K562 (cell line): ENCODE measurements at regions not wholly inside any gene's neighbourhood (a gene's known extent, or its start where the extent isn't known, plus 50 kb on each side); places are given as distances from the start of the nearest gene placed in this dataset.

Experiments used
- ATAC-seq: fragments of 200-7000 bp; cut with Tn5 transposase; 3 replicates; pipeline ENCODE4 v1.9.1; 2020; ENCODE audit warnings: moderate library complexity
- BruUV-seq: library from RNA; stranded (reverse); fragments of 400-500 nt; replicated peaks from 2 replicates; lab custom pipeline; 2021; lab: Mats Ljungman, UMichigan
- CTCF ChIA-PET: fragments of 300-600 bp; formaldehyde crosslinking; extraction: SDS; loops from one replicate; lab custom pipeline; 2021; ENCODE audit warnings: low intra/inter-chr PET ratio; lab: Yijun Ruan, JAX
- POLR2A ChIA-PET: fragments of 300-600, 350-650 bp; sonication (Branson Sonifier 250); formaldehyde crosslinking; extraction: SDS; loops from one replicate; lab custom pipeline; 2021; ENCODE audit warnings: antibody characterized with exemption, inconsistent platforms; lab: Yijun Ruan, JAX
- DNase-seq, 4 experiments: peaks; one replicate each; pipeline versions ENCODE4 v3.0.0 to v3.0.0-alpha.2; 2011 to 2018; ENCODE audit warnings: low spot score in 3 of 4, mixed read lengths in 3 of 4; ENCODE audit errors: extremely low read depth in 1 of 4
- FAIRE-seq: peaks from 2 replicates; lab custom pipeline; 2011; peaks lifted over from hg19 to GRCh38; lab: Jason Lieb, UNC
- H2AFZ ChIP-seq: 2 replicates; pipeline ENCODE4 v1.6.0; 2011; ENCODE audit warnings: low read depth, low read length, control low read depth, inconsistent platforms
- H3K27ac ChIP-seq: fragments of 200-600 bp; 3 replicates; pipeline ENCODE4 v1.8.0; 2011; ENCODE audit warnings: low read depth, mild to moderate bottlenecking, control low read depth, inconsistent platforms, low read length, moderate library complexity, mixed read lengths; ENCODE audit errors: extremely low read depth
- H3K27me3 ChIP-seq, 2 experiments: fragments of 300-600 bp in 1 of 2; 2 replicates in 1 of 2; 3 replicates in 1 of 2; pipeline versions ENCODE4 v1.6.0 to v1.8.0; 2011; ENCODE audit warnings: inconsistent platforms in 2 of 2, low read length in 2 of 2, mild to moderate bottlenecking in 1 of 2, mixed read lengths in 1 of 2, moderate library complexity in 1 of 2; ENCODE audit not compliant: control insufficient read depth in 2 of 2, insufficient read depth in 2 of 2
- H3K36me3 ChIP-seq: fragments of 300-600 bp; 3 replicates; pipeline ENCODE4 v1.8.0; 2011; ENCODE audit warnings: mild to moderate bottlenecking, low read length, inconsistent platforms; ENCODE audit not compliant: control insufficient read depth, insufficient read depth
- H3K4me1 ChIP-seq, 2 experiments: fragments of 200-600 bp in 1 of 2; replicated peaks in 1 of 2; 2 replicates in 1 of 2; 3 replicates in 1 of 2; pipeline versions ENCODE4 v1.5.1 to v1.8.0; 2011; ENCODE audit warnings: inconsistent platforms in 2 of 2, low read length in 2 of 2, mild to moderate bottlenecking in 1 of 2, mixed read lengths in 1 of 2, moderate library complexity in 1 of 2; ENCODE audit not compliant: control insufficient read depth in 2 of 2, insufficient read depth in 2 of 2
- H3K4me2 ChIP-seq: 2 replicates; pipeline ENCODE4 v1.6.1; 2011; ENCODE audit warnings: low read length, control low read depth, inconsistent platforms, mixed read lengths; ENCODE audit not compliant: insufficient read depth
- H3K4me3 ChIP-seq: fragments of 200-600 bp; sonication (generic), shearing (Covaris generic); 2 replicates; pipeline ENCODE4 v1.5.1; 2016; ENCODE audit warnings: control low read depth, inconsistent platforms
- H3K79me2 ChIP-seq: fragments of 200-600 bp; 3 replicates; pipeline ENCODE4 v1.8.0; 2011; ENCODE audit warnings: low read length, inconsistent platforms; ENCODE audit not compliant: control insufficient read depth, insufficient read depth
- H3K9ac ChIP-seq, 2 experiments: 2 replicates each; pipeline versions ENCODE4 v1.6.0 to v1.6.1; 2011; ENCODE audit warnings: low read depth in 2 of 2, low read length in 2 of 2, control low read depth in 1 of 2, inconsistent platforms in 1 of 2, mild to moderate bottlenecking in 1 of 2, mixed read lengths in 1 of 2; ENCODE audit not compliant: insufficient read depth in 1 of 2
- H3K9me1 ChIP-seq: one replicate; pipeline ENCODE4 v1.6.0; 2011; ENCODE audit warnings: inconsistent platforms, mild to moderate bottlenecking, low read length, moderate library complexity; ENCODE audit not compliant: control insufficient read depth, insufficient read depth
- H3K9me3 ChIP-seq: replicated peaks from 2 replicates; pipeline ENCODE4 v1.5.1; 2011; ENCODE audit warnings: low read depth, low read length, inconsistent platforms; ENCODE audit not compliant: control insufficient read depth, insufficient read depth
- H4K20me1 ChIP-seq: replicated peaks from 2 replicates; pipeline ENCODE4 v1.6.1; 2011; ENCODE audit warnings: low read length, inconsistent platforms, mixed read lengths; ENCODE audit not compliant: control insufficient read depth, insufficient read depth
- CHD2 ChIP-seq: IDR thresholded peaks from 2 replicates; pipeline ENCODE4 v1.6.1; 2011; ENCODE audit warnings: low read depth, low read length
- MEIS2 ChIP-seq: fragments of 450-650 bp; IDR thresholded peaks from 2 replicates; pipeline ENCODE4 v1.6.1; 2014; ENCODE audit warnings: mild to moderate bottlenecking; ENCODE audit not compliant: partially characterized antibody
- NFYB ChIP-seq: IDR thresholded peaks from 2 replicates; pipeline ENCODE4 v1.6.1; 2011; ENCODE audit warnings: mild to moderate bottlenecking, moderate library complexity; ENCODE audit not compliant: insufficient read length; ENCODE audit errors: extremely low read depth
- PRPF4 ChIP-seq: fragments of 200-400 bp; formaldehyde crosslinking; IDR thresholded peaks from one replicate; pipeline ENCODE4 v1.6.1; 2017; ENCODE audit warnings: low read length, low read depth, mild to moderate bottlenecking; ENCODE audit not compliant: insufficient read depth, poor library complexity, severe bottlenecking
- RAD51 ChIP-seq: fragments of 450-650 bp; IDR thresholded peaks from 2 replicates; pipeline ENCODE4 v1.7.1; 2016; ENCODE audit warnings: low read depth, mild to moderate bottlenecking, borderline replicate concordance
- WGBS: fragments of 100-300 bp; shearing (Covaris generic); methylation state at CpG from one replicate; pipeline ENCODE4 v1.1.6; 2016; ENCODE audit warnings: low coverage, mixed read lengths; ENCODE audit not compliant: insufficient coverage; ENCODE audit errors: missing lambda C conversion rate; 5-methylcytosine and 5-hydroxymethylcytosine counted together
- in situ Hi-C: fragments of 300-500 bp; cut with MboI; formaldehyde crosslinking; loops from 4 replicates; pipeline ENCODE4 v1.15.0; 2018; ENCODE audit warnings: inconsistent platforms, mixed read lengths
- intact Hi-C: fragments of 100-400 bp; cut with micrococcal nuclease; formaldehyde crosslinking; loops from 2 replicates; pipeline ENCODE4 v1.14.2; 2022
- TF ChIP-seq, protein P1 (sequence below), 2 experiments: fragments of 250-450 bp in 1 of 2; fragments of 450-650 bp in 1 of 2; sonication (Bioruptor Pico) in 1 of 2; IDR thresholded peaks; 2 replicates each; pipeline versions ENCODE4 v1.6.1 to v1.8.0; 2016 to 2021; ENCODE audit warnings: mild to moderate bottlenecking in 2 of 2, moderate library complexity in 2 of 2, missing compliant biosample characterization in 1 of 2, missing genetic modification characterization in 1 of 2
- TF ChIP-seq, protein P2 (sequence below): fragments of 450-650 bp; IDR thresholded peaks from 2 replicates; pipeline ENCODE4 v1.6.1; 2016
- TF ChIP-seq, protein P3 (sequence below): sonication (generic); formaldehyde crosslinking; IDR thresholded peaks from 2 replicates; pipeline ENCODE4 v1.5.0; 2020; ENCODE audit warnings: missing genetic modification reagents
- TF ChIP-seq, protein P4 (sequence below): fragments of 450-650 bp; formaldehyde crosslinking; IDR thresholded peaks from 2 replicates; pipeline ENCODE4 v1.4.0; 2020; ENCODE audit warnings: mild to moderate bottlenecking, mixed read lengths

DNA sequence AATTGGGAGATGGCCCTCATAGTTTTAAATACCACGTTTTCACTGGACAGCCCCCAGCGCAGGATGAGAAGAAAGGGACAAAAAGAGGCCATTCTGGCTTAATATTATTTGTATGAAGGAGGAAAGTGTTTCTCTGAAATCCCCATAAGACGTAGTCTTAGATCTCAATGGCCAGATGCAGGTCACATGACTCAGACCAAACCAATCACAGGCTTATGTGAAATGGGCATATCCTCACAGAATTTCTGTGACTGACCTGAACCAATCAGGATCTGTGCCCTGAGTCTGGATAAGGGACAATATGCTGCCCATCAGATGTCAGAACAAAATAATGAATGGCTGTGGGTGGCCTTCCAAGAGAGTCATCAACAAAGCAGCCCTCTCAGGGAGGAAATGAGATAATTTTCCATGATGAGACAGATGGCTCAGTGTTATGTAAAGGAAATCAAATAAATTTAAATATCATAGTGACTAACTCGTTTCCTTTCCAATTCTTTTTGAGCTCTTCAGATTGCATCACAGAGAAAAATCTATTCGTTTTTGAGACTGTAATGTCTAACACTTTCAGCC is 1009.5 kb upstream of the TMEM132C start:
- ATAC-seq = no peak
- no peak for DNase-seq
- in situ Hi-C loops (no loop called here), intact Hi-C loops (no loop called here)
- Histone ChIP-seq H3K9me1 (no peaks in the 10 kb centered on the region), H3K79me2 (no peaks in the 10 kb centered on the region), H3K4me3 (no peak overlapping the region), H3K9ac (no peak overlapping the region), H3K4me2 (no peak overlapping the region), H3K36me3 (no peaks in the 10 kb centered on the region), H3K4me1 (no peaks in the 10 kb centered on the region), H3K27me3 (peaks cover 0 to 2% of the 10 kb centered on the region in 2 experiments; a peak in 1 of 5 replicates), H3K27ac (no peak overlapping the region), H2AFZ (no peak overlapping the region; the same call in 1 of the 2 replicates), H3K9me3 (no peaks in the 10 kb centered on the region), H4K20me1 (no peaks in the 10 kb centered on the region)
- TF ChIP-seq, protein P1, sequence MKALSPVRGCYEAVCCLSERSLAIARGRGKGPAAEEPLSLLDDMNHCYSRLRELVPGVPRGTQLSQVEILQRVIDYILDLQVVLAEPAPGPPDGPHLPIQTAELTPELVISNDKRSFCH (CRISPR knock-in tag; IDR thresholded peaks at IDR 0.05) = no peak
- TF ChIP-seq, protein P1 (tag; IDR thresholded peaks at IDR 0.05) = no peak
- TF ChIP-seq, protein P2, sequence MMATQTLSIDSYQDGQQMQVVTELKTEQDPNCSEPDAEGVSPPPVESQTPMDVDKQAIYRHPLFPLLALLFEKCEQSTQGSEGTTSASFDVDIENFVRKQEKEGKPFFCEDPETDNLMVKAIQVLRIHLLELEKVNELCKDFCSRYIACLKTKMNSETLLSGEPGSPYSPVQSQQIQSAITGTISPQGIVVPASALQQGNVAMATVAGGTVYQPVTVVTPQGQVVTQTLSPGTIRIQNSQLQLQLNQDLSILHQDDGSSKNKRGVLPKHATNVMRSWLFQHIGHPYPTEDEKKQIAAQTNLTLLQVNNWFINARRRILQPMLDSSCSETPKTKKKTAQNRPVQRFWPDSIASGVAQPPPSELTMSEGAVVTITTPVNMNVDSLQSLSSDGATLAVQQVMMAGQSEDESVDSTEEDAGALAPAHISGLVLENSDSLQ = peak; percentile 47; the same call in 1 of the 2 replicates
- TF ChIP-seq PRPF4 = no peak
- peak; percentile 8 for TF ChIP-seq MEIS2
- TF ChIP-seq, protein P3, sequence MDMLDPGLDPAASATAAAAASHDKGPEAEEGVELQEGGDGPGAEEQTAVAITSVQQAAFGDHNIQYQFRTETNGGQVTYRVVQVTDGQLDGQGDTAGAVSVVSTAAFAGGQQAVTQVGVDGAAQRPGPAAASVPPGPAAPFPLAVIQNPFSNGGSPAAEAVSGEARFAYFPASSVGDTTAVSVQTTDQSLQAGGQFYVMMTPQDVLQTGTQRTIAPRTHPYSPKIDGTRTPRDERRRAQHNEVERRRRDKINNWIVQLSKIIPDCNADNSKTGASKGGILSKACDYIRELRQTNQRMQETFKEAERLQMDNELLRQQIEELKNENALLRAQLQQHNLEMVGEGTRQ (CRISPR knock-in tag) = peak; percentile 42
- TF ChIP-seq, protein P4, sequence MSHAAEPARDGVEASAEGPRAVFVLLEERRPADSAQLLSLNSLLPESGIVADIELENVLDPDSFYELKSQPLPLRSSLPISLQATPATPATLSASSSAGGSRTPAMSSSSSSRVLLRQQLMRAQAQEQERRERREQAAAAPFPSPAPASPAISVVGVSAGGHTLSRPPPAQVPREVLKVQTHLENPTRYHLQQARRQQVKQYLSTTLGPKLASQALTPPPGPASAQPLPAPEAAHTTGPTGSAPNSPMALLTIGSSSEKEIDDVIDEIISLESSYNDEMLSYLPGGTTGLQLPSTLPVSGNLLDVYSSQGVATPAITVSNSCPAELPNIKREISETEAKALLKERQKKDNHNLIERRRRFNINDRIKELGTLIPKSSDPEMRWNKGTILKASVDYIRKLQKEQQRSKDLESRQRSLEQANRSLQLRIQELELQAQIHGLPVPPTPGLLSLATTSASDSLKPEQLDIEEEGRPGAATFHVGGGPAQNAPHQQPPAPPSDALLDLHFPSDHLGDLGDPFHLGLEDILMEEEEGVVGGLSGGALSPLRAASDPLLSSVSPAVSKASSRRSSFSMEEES (CRISPR knock-in tag) = peak; percentile 74
- peak; percentile 65; the same call in 1 of the 2 replicates for TF ChIP-seq RAD51
- peak; percentile 65 for TF ChIP-seq NFYB
- no peak for TF ChIP-seq CHD2
- no TSS peak for BruUV-seq
- ChIA-PET POLR2A (interaction anchor here (0.5 kb wide), 1 partner anchor 41 kb away, joined by 3 read pairs; no protein-coding TSS in a partner anchor), CTCF (no interaction called here)
- WGBS = 4% methylated on average over 5 of the region's 5 CpGs
- no peak for FAIRE-seq
